Left lung (tissue), 4 donors: ENCODE measurements at regions not wholly inside any gene's neighbourhood (a gene's known extent, or its start where the extent isn't known, plus 50 kb on each side); places are given as distances from the start of the nearest gene placed in this dataset.

Source experiments
- ATAC-seq: fragments of 200-7000 bp; cut with Tn5 transposase; one replicate; pipeline ENCODE4 v1.9.1; 2020; ENCODE audit warnings: moderate library complexity
- DNase-seq, 4 donors: peaks; one replicate each; pipeline ENCODE4 v3.0.0-alpha.2; 2013 to 2020
- H3K27ac ChIP-seq, 2 donors: fragments of 200-600 bp; sonication (generic) in 1 of 2; one replicate each; pipeline versions ENCODE4 v1.5.0 to v1.8.0; 2020 to 2021
- H3K27me3 ChIP-seq, 2 donors: fragments of 200-600 bp; sonication (generic) in 1 of 2; one replicate each; pipeline versions ENCODE4 v1.5.0 to v1.8.0; 2020 to 2021
- H3K36me3 ChIP-seq, 2 donors: fragments of 200-600 bp; sonication (generic) in 1 of 2; one replicate each; pipeline versions ENCODE4 v1.5.0 to v1.8.0; 2020 to 2021
- H3K4me1 ChIP-seq, 2 donors: fragments of 200-600 bp; one replicate each; pipeline ENCODE4 v1.8.0; 2021
- H3K4me3 ChIP-seq, 2 donors: fragments of 200-600 bp; sonication (generic) in 1 of 2; one replicate each; pipeline versions ENCODE4 v1.5.0 to v1.8.0; 2020 to 2021; ENCODE audit warnings: mild to moderate bottlenecking in 1 of 2
- H3K9me3 ChIP-seq, 2 donors: fragments of 200-600 bp; sonication (generic) in 1 of 2; one replicate each; pipeline versions ENCODE4 v1.5.0 to v1.8.0; 2020 to 2021
- CTCF ChIP-seq, 2 donors: fragments of 200-600 bp; sonication (generic) in 1 of 2; IDR thresholded peaks; one replicate each; pipeline versions ENCODE4 v1.5.0 to v1.8.0; 2021; ENCODE audit warnings: antibody characterized with exemption in 2 of 2
- intact Hi-C, 2 donors: fragments of 100-400 bp; cut with DNase I; formaldehyde crosslinking; loops; one replicate each; pipeline versions ENCODE4 v1.11.2 to v1.14.2; 2022
- donor health status: DM: no; HTN: yes; CAD: no.
- donor health status: DM: no; HTN: no; CAD: no.

DNA sequence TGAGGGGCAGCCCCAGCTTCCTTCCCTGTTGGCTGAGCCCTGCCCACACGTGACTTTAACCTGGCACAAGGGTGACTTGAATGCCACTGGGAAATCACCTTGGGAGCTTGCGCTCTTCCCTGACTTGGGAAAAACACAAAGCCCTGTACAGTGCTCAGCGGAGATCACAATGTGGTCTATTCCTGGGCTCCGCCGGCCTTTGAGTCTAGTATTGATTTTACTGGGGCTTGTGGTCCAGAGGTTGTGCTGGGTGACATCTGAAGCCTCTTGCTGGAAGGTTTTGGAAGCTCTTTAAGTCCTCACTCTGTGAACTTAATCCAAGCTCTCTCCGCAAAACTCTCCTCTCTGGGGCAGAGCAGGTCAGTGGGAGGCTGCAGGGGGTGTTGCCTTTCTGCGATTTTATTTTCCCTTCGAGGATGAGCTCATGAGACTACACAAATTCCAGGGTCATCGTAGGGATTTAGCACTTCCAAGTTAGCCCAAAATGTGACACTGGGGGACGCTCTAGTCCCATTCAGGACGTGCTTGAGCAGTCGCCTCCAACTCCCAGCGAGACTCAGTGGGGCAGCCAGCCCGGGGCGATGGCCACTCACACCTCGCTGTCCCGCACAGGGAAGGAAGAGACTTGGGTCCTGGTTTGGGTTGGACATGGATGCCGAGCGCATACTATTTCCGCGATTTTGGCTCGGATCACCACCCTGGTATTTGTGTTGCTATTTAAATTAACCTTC, 291.9 kb upstream of the AJAP1 start:
- ATAC-seq = no peak
- intact Hi-C loops = no loop called here
- H3K9me3 ChIP-seq = no peaks in the 10 kb centered on the region

DNA sequence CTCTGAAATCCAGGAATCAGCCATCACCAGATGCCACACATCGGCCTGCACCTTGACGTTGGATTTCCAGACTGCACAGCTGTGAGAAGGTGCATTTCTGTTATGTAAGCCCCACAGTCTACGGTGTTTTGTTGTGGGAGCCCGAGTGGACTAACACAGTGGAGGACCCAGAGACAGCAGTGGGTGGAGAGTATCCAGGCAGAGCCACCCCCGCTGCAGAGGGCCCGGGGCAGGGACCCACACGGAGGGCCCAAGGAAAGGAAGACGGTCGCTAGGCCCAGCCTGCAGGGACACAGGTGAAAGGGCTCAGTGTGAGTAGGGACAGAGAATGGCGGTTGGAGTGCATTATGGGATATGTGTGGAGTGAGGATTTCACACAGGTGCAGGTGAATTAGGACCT, 288.3 kb upstream of the AJAP1 start:
- ATAC-seq = no peak
- DNase-seq = no peak
- intact Hi-C loops = no loop called here

More for the DNA sequence above, 291.9 kb upstream of the AJAP1 start:
- Histone ChIP-seq H3K27ac (no peak overlapping the region), H3K27me3 (peaks cover 0 to 36% of the 10 kb centered on the region in 2 donors), H3K4me1 (no peaks in the 10 kb centered on the region), H3K36me3 (no peaks in the 10 kb centered on the region), H3K4me3 (no peak overlapping the region)
- DNase-seq = no peak
- no peak for TF ChIP-seq CTCF (IDR thresholded peaks at IDR 0.05)

GRCh38 chr1:4367230-4367777, 287.1 kb upstream of the AJAP1 start:
- no peak for ATAC-seq
- intact Hi-C loops = no loop called here
- peaks cover 0 to 2% of the 10 kb centered on the region in 2 donors for H3K9me3 ChIP-seq
- H3K27ac ChIP-seq = no peak overlapping the region
- no peak overlapping the region for H3K4me3 ChIP-seq
- TF ChIP-seq CTCF (IDR thresholded peaks at IDR 0.05) = no peak
- H3K36me3 ChIP-seq = no peaks in the 10 kb centered on the region
- H3K4me1 ChIP-seq = no peaks in the 10 kb centered on the region
- peaks cover 0 to 1% of the 10 kb centered on the region in 2 donors for H3K27me3 ChIP-seq
- no peak for DNase-seq

More for the DNA sequence above, 288.3 kb upstream of the AJAP1 start:
- no peak for TF ChIP-seq CTCF (IDR thresholded peaks at IDR 0.05)
- Histone ChIP-seq H3K27ac (no peak overlapping the region), H3K36me3 (no peaks in the 10 kb centered on the region), H3K4me1 (no peaks in the 10 kb centered on the region), H3K4me3 (no peak overlapping the region), H3K9me3 (no peaks in the 10 kb centered on the region), H3K27me3 (peaks cover 0 to 12% of the 10 kb centered on the region in 2 donors)

- Histone ChIP-seq H3K27me3 (no peaks in the 10 kb centered on the region), H3K4me3 (no peak overlapping the region), H3K4me1 (no peaks in the 10 kb centered on the region), H3K9me3 (peaks cover 0 to 4% of the 10 kb centered on the region in 2 donors), H3K36me3 (no peaks in the 10 kb centered on the region), H3K27ac (no peak overlapping the region)
- intact Hi-C loops = no loop called here
- no peak for TF ChIP-seq CTCF (IDR thresholded peaks at IDR 0.05)
- ATAC-seq (no peak), DNase-seq (no peak)
Measured at GRCh38 chr1:4369335-4369734, 285.1 kb upstream of the AJAP1 start.

- no peak overlapping the region for H3K27ac ChIP-seq
- DNase-seq (no peak), ATAC-seq (no peak)
- no peaks in the 10 kb centered on the region for H3K36me3 ChIP-seq
- TF ChIP-seq CTCF (IDR thresholded peaks at IDR 0.05) = no peak
- H3K4me3 ChIP-seq = no peak overlapping the region
- H3K4me1 ChIP-seq = no peaks in the 10 kb centered on the region
- intact Hi-C loops = no loop called here
- no peaks in the 10 kb centered on the region for H3K27me3 ChIP-seq
- H3K9me3 ChIP-seq = peaks cover 0 to 4% of the 10 kb centered on the region in 2 donors
Measured at GRCh38 chr1:4371849-4372248, 282.6 kb upstream of the AJAP1 start.
